ENCODE measurements at regions not wholly inside any gene's neighbourhood (a gene's known extent, or its start where the extent isn't known, plus 50 kb on each side); places are given as distances from the start of the nearest gene placed in this dataset.
"Not testable (repeated sequence)": the region's sequence is repeated elsewhere in the genome, so short reads cannot be mapped to it uniquely, and the experiment has no call there.

DNA sequence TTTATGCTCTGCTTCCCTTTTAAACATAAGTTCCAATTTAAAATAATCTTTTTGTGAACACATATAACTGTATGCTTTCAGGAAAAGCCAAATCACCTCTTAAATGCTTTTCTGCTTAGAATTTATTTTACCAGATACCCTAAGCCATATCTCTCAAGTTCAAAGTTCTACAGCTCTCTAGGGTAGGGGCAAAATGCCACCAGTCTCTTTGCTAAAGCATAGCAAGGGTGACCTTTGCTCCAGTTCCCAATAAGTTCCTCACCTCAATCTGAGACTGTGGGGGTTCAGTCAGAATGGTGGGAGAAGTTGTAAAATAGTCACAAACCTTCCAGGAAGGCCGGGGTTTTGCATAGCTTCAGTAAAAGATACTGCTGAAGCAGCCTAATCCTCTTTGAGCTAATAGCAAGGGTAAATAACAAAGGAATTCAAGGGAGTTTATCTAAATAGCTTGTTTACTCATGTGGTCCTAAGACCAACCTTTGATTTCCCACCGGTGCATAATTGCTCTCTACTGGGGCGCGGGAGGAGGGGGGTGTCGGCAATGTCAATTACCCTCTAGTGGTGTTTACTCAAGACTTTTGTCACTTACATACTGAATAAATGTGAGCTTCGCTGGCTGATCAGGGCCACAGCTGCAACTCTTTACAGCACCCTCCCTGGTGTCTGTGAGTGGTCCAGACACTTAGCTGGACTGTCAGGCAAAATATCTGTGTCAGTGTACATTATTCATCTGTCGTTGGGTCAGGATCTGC lies 1376.2 kb downstream of the NCAM2 start:
- ATAC-seq, result no peak
- Mint-ChIP-seq H3K27ac (no peak overlapping the region), H3K36me3 (no peaks in the 10 kb centered on the region), H3K4me1 (no peaks in the 10 kb centered on the region), H3K4me3 (no peak overlapping the region), H3K27me3 (no peaks in the 10 kb centered on the region), H3K9me3 (peaks cover 0 to 8% (median 4%) of the 10 kb centered on the region in 11 donors)
- H3K36me3 ChIP-seq (ENCODE audit: control insufficient read depth in 2 of 3, insufficient read depth in 3 of 3, low read length in 3 of 3), result no peaks in the 10 kb centered on the region
- DNase-seq, result no peak
- H3K4me3 ChIP-seq (ENCODE audit: low read length), result no peak overlapping the region
- intact Hi-C loops (cut with micrococcal nuclease), result no loop called here
- H3K9me3 ChIP-seq (ENCODE audit: control insufficient read depth in 2 of 3, low read length in 3 of 3), result no peaks in the 10 kb centered on the region
- H3K4me1 ChIP-seq (ENCODE audit: control insufficient read depth in 2 of 2, insufficient read depth in 2 of 2, low read length in 2 of 2), result no peaks in the 10 kb centered on the region
- no peak overlapping the region for H3K27ac ChIP-seq (ENCODE audit: low read depth, low read length)
- no peaks in the 10 kb centered on the region for H3K27me3 ChIP-seq (ENCODE audit: control insufficient read depth in 2 of 2, insufficient read depth in 2 of 2, low read length in 2 of 2)
- CTCF ChIA-PET, result no interaction called here
- POLR2A ChIA-PET, result no interaction called here

DNA sequence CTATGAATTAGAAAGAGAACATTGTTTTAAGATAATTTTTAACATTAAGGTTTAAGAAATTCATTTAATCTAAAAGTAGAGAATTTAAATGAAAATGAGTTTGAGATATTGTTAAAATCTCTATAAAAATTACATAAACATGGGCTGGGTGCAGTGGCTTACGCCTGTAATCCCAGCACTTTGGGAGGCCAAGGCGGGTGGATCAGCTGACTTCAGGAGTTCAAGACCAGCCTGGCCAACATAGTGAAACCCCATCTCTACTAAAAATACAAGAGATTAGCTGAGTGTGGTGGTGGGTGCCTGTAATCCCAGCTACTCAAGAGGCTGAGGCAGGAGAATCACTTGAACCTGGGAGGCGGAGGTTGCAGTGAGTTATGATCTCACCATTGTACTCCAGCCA lies 1379.6 kb downstream of the NCAM2 start:
- H3K27ac ChIP-seq (ENCODE audit: low read depth, low read length); H3K4me1 ChIP-seq (ENCODE audit: control insufficient read depth in 2 of 2, insufficient read depth in 2 of 2, low read length in 2 of 2); H3K27ac Mint-ChIP-seq; H3K9me3 ChIP-seq (ENCODE audit: control insufficient read depth in 2 of 3, low read length in 3 of 3); CTCF ChIA-PET; H3K4me3 ChIP-seq (ENCODE audit: low read length); POLR2A ChIA-PET; H3K36me3 ChIP-seq (ENCODE audit: control insufficient read depth in 2 of 3, insufficient read depth in 3 of 3, low read length in 3 of 3); H3K4me3 Mint-ChIP-seq; ATAC-seq; H3K27me3 ChIP-seq (ENCODE audit: control insufficient read depth in 2 of 2, insufficient read depth in 2 of 2, low read length in 2 of 2); H3K4me1 Mint-ChIP-seq; intact Hi-C loops (cut with micrococcal nuclease); DNase-seq; H3K27me3 Mint-ChIP-seq; H3K9me3 Mint-ChIP-seq; H3K36me3 Mint-ChIP-seq: not testable (repeated sequence)

DNA sequence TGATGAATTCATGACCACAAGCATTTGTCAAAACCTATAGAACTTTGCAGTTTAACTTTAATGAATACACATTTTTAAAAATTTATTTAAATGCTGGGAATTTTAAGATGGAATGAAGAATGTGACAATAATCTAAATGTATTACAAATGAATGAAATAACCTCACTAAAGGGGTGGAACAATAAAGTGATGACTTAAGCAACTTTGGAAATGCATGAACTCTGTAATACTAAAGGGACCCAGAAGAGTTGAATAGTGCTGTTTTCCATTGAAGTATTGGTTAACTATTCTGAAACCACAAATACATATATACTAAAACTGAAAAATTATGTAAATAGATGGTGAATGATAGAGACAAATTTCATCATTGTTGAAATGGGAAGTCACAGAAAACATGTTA lies 1395.1 kb downstream of the NCAM2 start:
- no peak overlapping the region for H3K27ac ChIP-seq (ENCODE audit: low read depth, low read length)
- H3K36me3 Mint-ChIP-seq, result no peaks in the 10 kb centered on the region
- H3K9me3 ChIP-seq (ENCODE audit: control insufficient read depth in 2 of 3, low read length in 3 of 3), result no peaks in the 10 kb centered on the region
- H3K27me3 Mint-ChIP-seq, result no peaks in the 10 kb centered on the region
- H3K4me3 Mint-ChIP-seq, result no peak overlapping the region
- no peaks in the 10 kb centered on the region for H3K27me3 ChIP-seq (ENCODE audit: control insufficient read depth in 2 of 2, insufficient read depth in 2 of 2, low read length in 2 of 2)
- H3K27ac Mint-ChIP-seq, result no peak overlapping the region
- no peak for DNase-seq
- ChIA-PET POLR2A (no interaction called here), CTCF (no interaction called here)
- peaks cover 0 to 2% (median 0%) of the 10 kb centered on the region in 7 donors for H3K4me1 Mint-ChIP-seq
- H3K9me3 Mint-ChIP-seq, result peaks cover 0 to 4% (median 0%) of the 10 kb centered on the region in 11 donors
- no peaks in the 10 kb centered on the region for H3K36me3 ChIP-seq (ENCODE audit: control insufficient read depth in 2 of 3, insufficient read depth in 3 of 3, low read length in 3 of 3)
- no peak overlapping the region for H3K4me3 ChIP-seq (ENCODE audit: low read length)
- H3K4me1 ChIP-seq (ENCODE audit: control insufficient read depth in 2 of 2, insufficient read depth in 2 of 2, low read length in 2 of 2), result no peaks in the 10 kb centered on the region
- intact Hi-C loops (cut with micrococcal nuclease), result no loop called here
- ATAC-seq, result no peak

DNA sequence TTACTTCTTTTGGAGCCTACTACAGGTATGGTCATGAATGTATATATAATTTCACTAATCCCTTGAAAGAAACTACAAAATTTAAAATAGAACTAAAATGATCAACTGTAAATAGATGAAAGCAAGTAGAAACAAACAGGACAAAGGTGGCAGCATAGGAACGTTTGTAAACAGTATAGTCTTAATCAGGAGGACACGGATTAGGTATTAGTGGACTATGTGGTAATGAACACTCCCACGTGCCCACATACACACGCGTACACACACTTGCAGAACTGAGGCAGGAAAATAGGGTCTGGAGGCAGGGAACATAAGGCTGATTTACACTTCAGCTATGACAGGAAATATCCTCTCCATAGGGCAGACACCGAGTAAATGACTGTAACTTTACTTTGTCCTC lies 1397.8 kb downstream of the NCAM2 start:
- H3K4me1 ChIP-seq (ENCODE audit: control insufficient read depth in 2 of 2, insufficient read depth in 2 of 2, low read length in 2 of 2), result no peaks in the 10 kb centered on the region
- ATAC-seq (no peak), DNase-seq (no peak)
- POLR2A ChIA-PET, result no interaction called here
- Mint-ChIP-seq H3K27me3 (no peaks in the 10 kb centered on the region), H3K9me3 (peaks cover 0 to 4% (median 0%) of the 10 kb centered on the region in 11 donors), H3K4me3 (no peak overlapping the region), H3K27ac (no peak overlapping the region), H3K4me1 (peaks cover 0 to 2% (median 0%) of the 10 kb centered on the region in 7 donors), H3K36me3 (no peaks in the 10 kb centered on the region)
- no peak overlapping the region for H3K27ac ChIP-seq (ENCODE audit: low read depth, low read length)
- H3K36me3 ChIP-seq (ENCODE audit: control insufficient read depth in 2 of 3, insufficient read depth in 3 of 3, low read length in 3 of 3), result no peaks in the 10 kb centered on the region
- no peaks in the 10 kb centered on the region for H3K9me3 ChIP-seq (ENCODE audit: control insufficient read depth in 2 of 3, low read length in 3 of 3)
- H3K27me3 ChIP-seq (ENCODE audit: control insufficient read depth in 2 of 2, insufficient read depth in 2 of 2, low read length in 2 of 2), result no peaks in the 10 kb centered on the region
- CTCF ChIA-PET, result no interaction called here
- H3K4me3 ChIP-seq (ENCODE audit: low read length), result no peak overlapping the region
- intact Hi-C loops (cut with micrococcal nuclease), result no loop called here

DNA sequence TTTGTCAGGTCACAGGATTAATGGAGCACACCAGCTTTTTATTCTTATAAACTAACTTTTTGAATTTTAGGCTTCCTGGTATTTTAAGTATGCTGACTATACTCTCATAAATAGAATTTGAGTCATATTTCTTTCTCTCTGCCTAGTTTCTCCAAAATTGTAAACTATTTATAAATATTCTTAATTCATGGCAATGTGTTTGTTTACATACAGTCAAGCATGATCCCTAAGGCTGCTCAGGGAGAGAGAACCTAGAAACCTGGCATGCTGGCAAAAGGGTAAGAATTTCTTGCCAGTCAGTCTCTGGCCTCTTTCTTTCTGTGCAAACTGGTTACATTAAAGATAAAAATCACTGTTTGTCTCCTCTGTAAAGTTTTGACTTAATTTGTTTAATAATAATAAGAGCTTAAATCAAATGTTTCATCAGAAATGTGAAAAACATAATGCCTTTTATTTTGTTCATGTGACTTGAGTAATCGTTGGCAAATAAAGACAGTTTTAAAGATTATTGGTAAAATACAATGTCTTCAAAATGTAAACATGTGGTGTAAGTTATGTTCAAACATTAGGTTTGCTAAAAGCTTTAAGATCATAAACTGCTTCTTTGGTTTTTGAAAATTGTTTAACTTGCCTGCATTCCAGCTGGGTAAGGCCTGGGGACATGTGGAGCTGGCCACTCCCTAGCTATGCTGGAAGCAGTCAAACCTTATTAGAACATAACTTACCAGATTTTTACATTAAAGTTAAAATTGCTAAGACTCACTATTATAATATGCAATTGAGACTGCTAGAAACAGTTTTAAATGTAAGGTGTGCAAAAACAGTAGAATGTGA lies 1401.7 kb downstream of the NCAM2 start:
- ChIA-PET CTCF (no interaction called here), POLR2A (no interaction called here)
- Histone ChIP-seq H3K9me3 (ENCODE audit: control insufficient read depth in 2 of 3, low read length in 3 of 3) (no peaks in the 10 kb centered on the region), H3K4me3 (ENCODE audit: low read length) (no peak overlapping the region), H3K4me1 (ENCODE audit: control insufficient read depth in 2 of 2, insufficient read depth in 2 of 2, low read length in 2 of 2) (no peaks in the 10 kb centered on the region), H3K27me3 (ENCODE audit: control insufficient read depth in 2 of 2, insufficient read depth in 2 of 2, low read length in 2 of 2) (no peaks in the 10 kb centered on the region), H3K27ac (ENCODE audit: low read depth, low read length) (no peak overlapping the region), H3K36me3 (ENCODE audit: control insufficient read depth in 2 of 3, insufficient read depth in 3 of 3, low read length in 3 of 3) (no peaks in the 10 kb centered on the region)
- Mint-ChIP-seq H3K27me3 (no peaks in the 10 kb centered on the region), H3K4me1 (peaks cover 0 to 2% (median 0%) of the 10 kb centered on the region in 7 donors), H3K9me3 (peaks cover 0 to 4% (median 0%) of the 10 kb centered on the region in 11 donors), H3K27ac (no peak overlapping the region), H3K36me3 (no peaks in the 10 kb centered on the region), H3K4me3 (no peak overlapping the region)
- no peak for DNase-seq
- ATAC-seq, result no peak
- intact Hi-C loops (cut with micrococcal nuclease), result no loop called here

DNA sequence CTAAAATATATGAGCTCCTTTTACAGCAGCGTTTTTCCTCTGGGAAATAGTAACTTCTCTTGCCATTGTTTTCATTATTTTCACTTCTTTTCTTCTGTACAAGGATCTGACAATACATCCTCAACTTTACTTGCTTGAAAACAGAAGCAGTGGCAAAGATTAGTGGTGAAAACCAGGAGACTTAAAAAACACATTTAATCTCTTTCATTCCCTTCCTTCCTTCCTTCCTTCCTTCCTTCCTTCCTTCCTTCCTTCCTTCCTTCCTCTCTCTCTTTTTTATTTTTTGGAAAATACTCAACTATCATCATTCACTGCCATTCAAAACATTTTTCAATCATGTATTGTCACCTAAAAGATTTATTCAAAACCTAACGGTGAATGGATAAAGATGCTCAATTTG lies 1411.4 kb downstream of the NCAM2 start:
- H3K27me3 ChIP-seq (ENCODE audit: control insufficient read depth in 2 of 2, insufficient read depth in 2 of 2, low read length in 2 of 2), result no peaks in the 10 kb centered on the region
- H3K36me3 ChIP-seq (ENCODE audit: control insufficient read depth in 2 of 3, insufficient read depth in 3 of 3, low read length in 3 of 3), result no peaks in the 10 kb centered on the region
- Mint-ChIP-seq H3K36me3 (no peaks in the 10 kb centered on the region), H3K4me1 (no peaks in the 10 kb centered on the region), H3K27me3 (no peaks in the 10 kb centered on the region), H3K4me3 (no peak overlapping the region), H3K27ac (no peak overlapping the region), H3K9me3 (peaks cover 0 to 2% (median 0%) of the 10 kb centered on the region in 11 donors)
- DNase-seq (no peak), ATAC-seq (no peak)
- no peak overlapping the region for H3K27ac ChIP-seq (ENCODE audit: low read depth, low read length)
- no peaks in the 10 kb centered on the region for H3K9me3 ChIP-seq (ENCODE audit: control insufficient read depth in 2 of 3, low read length in 3 of 3)
- intact Hi-C loops (cut with micrococcal nuclease), result no loop called here
- ChIA-PET CTCF (no interaction called here), POLR2A (no interaction called here)
- H3K4me3 ChIP-seq (ENCODE audit: low read length), result no peak overlapping the region
- H3K4me1 ChIP-seq (ENCODE audit: control insufficient read depth in 2 of 2, insufficient read depth in 2 of 2, low read length in 2 of 2), result no peaks in the 10 kb centered on the region

DNA sequence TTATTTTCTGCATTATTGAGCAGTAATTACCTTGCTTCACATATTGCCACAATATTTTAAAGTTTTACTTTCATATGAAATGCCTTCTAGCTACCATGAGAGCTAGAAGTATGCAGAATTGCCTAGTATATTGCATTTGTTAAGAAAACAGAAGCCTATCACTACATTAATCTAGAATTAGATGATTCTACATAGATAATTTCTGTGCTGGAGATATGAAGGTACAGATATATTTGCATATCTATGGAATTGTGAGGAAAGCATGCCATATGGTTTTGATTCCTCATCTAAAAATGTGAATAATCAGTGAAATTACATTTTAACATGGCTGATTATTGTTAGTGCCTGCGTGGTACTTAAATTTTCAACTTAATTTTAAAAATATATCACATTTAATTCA lies 1418.3 kb downstream of the NCAM2 start:
- Histone ChIP-seq H3K4me1 (ENCODE audit: control insufficient read depth in 2 of 2, insufficient read depth in 2 of 2, low read length in 2 of 2) (no peaks in the 10 kb centered on the region), H3K27ac (ENCODE audit: low read depth, low read length) (no peak overlapping the region), H3K36me3 (ENCODE audit: control insufficient read depth in 2 of 3, insufficient read depth in 3 of 3, low read length in 3 of 3) (no peaks in the 10 kb centered on the region), H3K27me3 (ENCODE audit: control insufficient read depth in 2 of 2, insufficient read depth in 2 of 2, low read length in 2 of 2) (no peaks in the 10 kb centered on the region), H3K9me3 (ENCODE audit: control insufficient read depth in 2 of 3, low read length in 3 of 3) (no peaks in the 10 kb centered on the region), H3K4me3 (ENCODE audit: low read length) (no peak overlapping the region)
- Mint-ChIP-seq H3K27me3 (no peaks in the 10 kb centered on the region), H3K4me3 (no peak overlapping the region), H3K27ac (no peak overlapping the region), H3K4me1 (peaks cover 6 to 9% (median 8%) of the 10 kb centered on the region in 7 donors), H3K9me3 (peaks cover 0 to under 1% (median 0%) of the 10 kb centered on the region in 11 donors), H3K36me3 (no peaks in the 10 kb centered on the region)
- CTCF ChIA-PET, result no interaction called here
- ATAC-seq (no peak), DNase-seq (no peak)
- POLR2A ChIA-PET, result no interaction called here
- intact Hi-C loops (cut with micrococcal nuclease), result no loop called here

All from naive thymus-derived CD4-positive, alpha-beta T cell (primary cell).